ENCODE measurements at regions not wholly inside any gene's neighbourhood (a gene's known extent, or its start where the extent isn't known, plus 50 kb on each side); places are given as distances from the start of the nearest gene placed in this dataset.

DNA sequence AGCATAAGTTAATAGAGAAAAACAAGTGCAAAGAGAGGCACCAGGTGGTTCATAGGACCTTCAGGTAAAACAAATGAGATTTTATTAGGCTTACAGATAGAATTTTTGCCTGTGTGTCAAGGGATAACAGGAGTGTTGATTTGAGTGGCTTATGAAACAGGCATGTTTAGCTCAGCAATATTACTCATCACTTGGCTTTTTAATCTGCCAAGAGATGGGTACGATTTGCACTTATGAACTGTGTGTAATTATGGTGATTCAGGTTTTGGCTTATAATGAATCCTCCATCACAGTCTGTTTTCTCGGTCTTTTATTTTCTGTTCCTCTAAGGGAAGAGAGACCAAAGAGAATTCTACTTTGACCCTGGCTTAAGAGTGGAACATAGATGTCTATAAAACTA, 199.3 kb downstream of the DMRTA1 start:
- H3K27me3 Mint-ChIP-seq (ENCODE audit: low read depth), result no peaks in the 10 kb centered on the region
- DNase-seq (ENCODE audit: low spot score), result no peak
- no peaks in the 10 kb centered on the region for H3K9me3 Mint-ChIP-seq (ENCODE audit: low read depth)
- H3K4me3 Mint-ChIP-seq (ENCODE audit: unreplicated experiment), result no peak overlapping the region
- TF ChIP-seq, protein P1, sequence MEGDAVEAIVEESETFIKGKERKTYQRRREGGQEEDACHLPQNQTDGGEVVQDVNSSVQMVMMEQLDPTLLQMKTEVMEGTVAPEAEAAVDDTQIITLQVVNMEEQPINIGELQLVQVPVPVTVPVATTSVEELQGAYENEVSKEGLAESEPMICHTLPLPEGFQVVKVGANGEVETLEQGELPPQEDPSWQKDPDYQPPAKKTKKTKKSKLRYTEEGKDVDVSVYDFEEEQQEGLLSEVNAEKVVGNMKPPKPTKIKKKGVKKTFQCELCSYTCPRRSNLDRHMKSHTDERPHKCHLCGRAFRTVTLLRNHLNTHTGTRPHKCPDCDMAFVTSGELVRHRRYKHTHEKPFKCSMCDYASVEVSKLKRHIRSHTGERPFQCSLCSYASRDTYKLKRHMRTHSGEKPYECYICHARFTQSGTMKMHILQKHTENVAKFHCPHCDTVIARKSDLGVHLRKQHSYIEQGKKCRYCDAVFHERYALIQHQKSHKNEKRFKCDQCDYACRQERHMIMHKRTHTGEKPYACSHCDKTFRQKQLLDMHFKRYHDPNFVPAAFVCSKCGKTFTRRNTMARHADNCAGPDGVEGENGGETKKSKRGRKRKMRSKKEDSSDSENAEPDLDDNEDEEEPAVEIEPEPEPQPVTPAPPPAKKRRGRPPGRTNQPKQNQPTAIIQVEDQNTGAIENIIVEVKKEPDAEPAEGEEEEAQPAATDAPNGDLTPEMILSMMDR (IDR thresholded peaks at IDR 0.05), result no peak
- H3K4me1 Mint-ChIP-seq (ENCODE audit: low read depth), result peaks cover 7% of the 10 kb centered on the region
- no peak overlapping the region for H3K27ac Mint-ChIP-seq (ENCODE audit: unreplicated experiment)
- H3K36me3 Mint-ChIP-seq (ENCODE audit: low read depth), result no peaks in the 10 kb centered on the region

GRCh38 chr9:22649384-22649783, 202.8 kb downstream of the DMRTA1 start:
- Mint-ChIP-seq H3K36me3 (ENCODE audit: low read depth) (no peaks in the 10 kb centered on the region), H3K9me3 (ENCODE audit: low read depth) (no peaks in the 10 kb centered on the region), H3K4me1 (ENCODE audit: low read depth) (peaks cover 7% of the 10 kb centered on the region), H3K4me3 (ENCODE audit: unreplicated experiment) (no peak overlapping the region), H3K27me3 (ENCODE audit: low read depth) (no peaks in the 10 kb centered on the region), H3K27ac (ENCODE audit: unreplicated experiment) (no peak overlapping the region)
- no peak for DNase-seq (ENCODE audit: low spot score)
- TF ChIP-seq, protein P1 (IDR thresholded peaks at IDR 0.05), result no peak

DNA sequence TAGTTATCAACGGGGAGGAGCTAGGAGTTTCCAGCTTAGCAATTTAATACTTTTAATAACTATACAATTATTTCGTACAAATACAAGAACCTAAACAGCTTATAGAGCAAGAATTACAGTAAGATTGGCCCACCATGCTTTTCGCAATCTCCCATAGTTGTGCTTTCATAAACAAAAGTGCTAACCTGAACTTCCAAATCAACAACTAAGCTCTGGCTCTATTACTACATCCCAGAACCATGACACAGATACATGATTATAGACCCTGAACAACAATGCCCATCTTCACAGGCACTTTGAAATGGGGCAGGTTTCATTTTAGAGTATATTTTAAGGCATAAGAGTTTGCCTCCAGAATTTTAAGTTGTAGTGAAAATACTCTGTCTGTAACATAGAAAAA, 203.5 kb downstream of the DMRTA1 start:
- H3K27me3 Mint-ChIP-seq (ENCODE audit: low read depth), result no peaks in the 10 kb centered on the region
- H3K36me3 Mint-ChIP-seq (ENCODE audit: low read depth), result no peaks in the 10 kb centered on the region
- TF ChIP-seq, protein P1 (IDR thresholded peaks at IDR 0.05), result no peak
- no peaks in the 10 kb centered on the region for H3K9me3 Mint-ChIP-seq (ENCODE audit: low read depth)
- no peak overlapping the region for H3K4me3 Mint-ChIP-seq (ENCODE audit: unreplicated experiment)
- no peak for DNase-seq (ENCODE audit: low spot score)
- peaks cover 8% of the 10 kb centered on the region for H3K4me1 Mint-ChIP-seq (ENCODE audit: low read depth)
- no peak overlapping the region for H3K27ac Mint-ChIP-seq (ENCODE audit: unreplicated experiment)

GRCh38 chr9:22650946-22651345, 204.3 kb downstream of the DMRTA1 start:
- Mint-ChIP-seq H3K27ac (ENCODE audit: unreplicated experiment) (no peak overlapping the region), H3K36me3 (ENCODE audit: low read depth) (peaks cover 3% of the 10 kb centered on the region), H3K27me3 (ENCODE audit: low read depth) (peaks cover 3% of the 10 kb centered on the region), H3K4me3 (ENCODE audit: unreplicated experiment) (no peak overlapping the region), H3K4me1 (ENCODE audit: low read depth) (peaks cover 12% of the 10 kb centered on the region), H3K9me3 (ENCODE audit: low read depth) (no peaks in the 10 kb centered on the region)
- TF ChIP-seq, protein P1 (IDR thresholded peaks at IDR 0.05), result no peak
- no peak for DNase-seq (ENCODE audit: low spot score)

DNA sequence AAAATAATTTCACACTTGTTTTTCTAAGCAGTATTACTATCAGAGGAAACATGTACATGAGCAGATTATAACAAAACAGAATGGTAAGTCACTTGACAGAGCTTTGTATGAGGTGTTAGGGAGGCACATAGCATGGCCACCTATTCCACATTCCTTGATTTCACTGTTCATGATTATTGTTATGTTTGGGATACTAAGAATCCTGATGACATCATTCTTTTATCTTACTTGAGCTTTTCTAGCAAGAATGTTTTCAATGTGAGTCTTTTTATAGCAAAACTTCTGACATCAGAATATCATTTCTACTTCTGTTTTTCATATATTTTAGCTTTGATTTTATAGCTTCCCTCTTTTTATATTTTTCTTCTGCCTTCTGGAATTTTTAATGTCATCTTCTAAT, 208.2 kb downstream of the DMRTA1 start:
- H3K9me3 Mint-ChIP-seq (ENCODE audit: low read depth), result no peaks in the 10 kb centered on the region
- H3K4me3 Mint-ChIP-seq (ENCODE audit: unreplicated experiment), result no peak overlapping the region
- H3K4me1 Mint-ChIP-seq (ENCODE audit: low read depth), result peaks cover 6% of the 10 kb centered on the region
- H3K27ac Mint-ChIP-seq (ENCODE audit: unreplicated experiment), result no peak overlapping the region
- no peak for DNase-seq (ENCODE audit: low spot score)
- H3K36me3 Mint-ChIP-seq (ENCODE audit: low read depth), result peaks cover 3% of the 10 kb centered on the region
- H3K27me3 Mint-ChIP-seq (ENCODE audit: low read depth), result peaks cover 3% of the 10 kb centered on the region
- TF ChIP-seq, protein P1 (IDR thresholded peaks at IDR 0.05), result no peak
